D721Med (cell line): ENCODE measurements at regions not wholly inside any gene's neighbourhood (a gene's known extent, or its start where the extent isn't known, plus 50 kb on each side); places are given as distances from the start of the nearest gene placed in this dataset.
"Not testable (repeated sequence)": the region's sequence is repeated elsewhere in the genome, so short reads cannot be mapped to it uniquely, and the experiment has no call there.

Experiments
- DNase-seq: peaks from one replicate; pipeline ENCODE4 v3.0.0; 2011; ENCODE audit warnings: low spot score; ENCODE audit not compliant: insufficient read length
- FAIRE-seq: peaks from 2 replicates; lab custom pipeline; 2011; peaks lifted over from hg19 to GRCh38; lab: Jason Lieb, UNC
- TF ChIP-seq, protein P1 (sequence below): IDR thresholded peaks from 2 replicates; pipeline ENCODE4 v1.5.1; 2012; ENCODE audit warnings: mild to moderate bottlenecking, control low read depth; ENCODE audit not compliant: insufficient read depth; ENCODE audit errors: missing control alignments

DNA sequence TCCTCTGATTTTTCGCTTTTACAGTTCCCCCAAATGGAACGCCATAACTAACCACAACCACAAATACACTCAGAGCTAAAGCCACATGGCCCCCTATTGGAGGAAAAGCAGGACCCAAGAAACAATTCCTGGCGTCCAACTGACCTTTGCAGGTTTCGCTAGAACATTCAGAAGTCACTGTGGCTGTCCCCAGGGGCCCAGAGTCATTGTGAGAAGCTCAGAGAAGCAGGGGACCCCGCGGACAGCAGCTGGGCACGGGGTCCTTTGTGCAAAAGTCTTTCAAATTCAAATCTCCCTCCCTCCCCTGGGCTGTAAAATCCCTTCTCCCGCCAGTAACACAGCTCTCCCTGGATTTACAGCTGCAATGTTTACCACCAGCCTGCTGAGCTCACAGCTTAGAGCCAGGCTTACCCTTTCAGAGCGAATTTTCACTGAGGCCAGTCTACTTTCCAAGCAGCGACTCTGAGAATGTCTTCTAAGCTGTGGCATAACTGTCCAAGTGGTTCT, 214.8 kb downstream of the CRLF2 start:
- DNase-seq (no peak), FAIRE-seq (no peak)
- TF ChIP-seq, protein P1, sequence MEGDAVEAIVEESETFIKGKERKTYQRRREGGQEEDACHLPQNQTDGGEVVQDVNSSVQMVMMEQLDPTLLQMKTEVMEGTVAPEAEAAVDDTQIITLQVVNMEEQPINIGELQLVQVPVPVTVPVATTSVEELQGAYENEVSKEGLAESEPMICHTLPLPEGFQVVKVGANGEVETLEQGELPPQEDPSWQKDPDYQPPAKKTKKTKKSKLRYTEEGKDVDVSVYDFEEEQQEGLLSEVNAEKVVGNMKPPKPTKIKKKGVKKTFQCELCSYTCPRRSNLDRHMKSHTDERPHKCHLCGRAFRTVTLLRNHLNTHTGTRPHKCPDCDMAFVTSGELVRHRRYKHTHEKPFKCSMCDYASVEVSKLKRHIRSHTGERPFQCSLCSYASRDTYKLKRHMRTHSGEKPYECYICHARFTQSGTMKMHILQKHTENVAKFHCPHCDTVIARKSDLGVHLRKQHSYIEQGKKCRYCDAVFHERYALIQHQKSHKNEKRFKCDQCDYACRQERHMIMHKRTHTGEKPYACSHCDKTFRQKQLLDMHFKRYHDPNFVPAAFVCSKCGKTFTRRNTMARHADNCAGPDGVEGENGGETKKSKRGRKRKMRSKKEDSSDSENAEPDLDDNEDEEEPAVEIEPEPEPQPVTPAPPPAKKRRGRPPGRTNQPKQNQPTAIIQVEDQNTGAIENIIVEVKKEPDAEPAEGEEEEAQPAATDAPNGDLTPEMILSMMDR = no peak

DNA sequence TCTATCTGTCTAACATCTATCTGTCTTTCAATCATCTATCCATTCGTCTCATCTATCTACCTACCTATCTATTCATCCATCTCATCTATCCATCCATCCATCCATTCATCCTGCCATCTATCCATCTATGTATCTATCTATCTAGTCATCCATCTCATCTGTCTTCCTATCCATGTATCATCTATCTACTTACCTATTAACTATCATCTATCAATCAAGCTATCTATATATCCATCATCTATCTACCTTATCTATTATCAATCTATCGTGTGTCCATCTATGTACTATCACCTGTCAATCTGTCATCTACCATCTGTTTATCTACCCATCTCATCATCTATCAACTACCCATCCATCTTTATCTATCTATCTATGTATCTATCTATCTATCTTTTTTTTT, 217.7 kb downstream of the CRLF2 start:
- FAIRE-seq (no peak), DNase-seq (no peak)
- TF ChIP-seq, protein P1 = no peak

DNA sequence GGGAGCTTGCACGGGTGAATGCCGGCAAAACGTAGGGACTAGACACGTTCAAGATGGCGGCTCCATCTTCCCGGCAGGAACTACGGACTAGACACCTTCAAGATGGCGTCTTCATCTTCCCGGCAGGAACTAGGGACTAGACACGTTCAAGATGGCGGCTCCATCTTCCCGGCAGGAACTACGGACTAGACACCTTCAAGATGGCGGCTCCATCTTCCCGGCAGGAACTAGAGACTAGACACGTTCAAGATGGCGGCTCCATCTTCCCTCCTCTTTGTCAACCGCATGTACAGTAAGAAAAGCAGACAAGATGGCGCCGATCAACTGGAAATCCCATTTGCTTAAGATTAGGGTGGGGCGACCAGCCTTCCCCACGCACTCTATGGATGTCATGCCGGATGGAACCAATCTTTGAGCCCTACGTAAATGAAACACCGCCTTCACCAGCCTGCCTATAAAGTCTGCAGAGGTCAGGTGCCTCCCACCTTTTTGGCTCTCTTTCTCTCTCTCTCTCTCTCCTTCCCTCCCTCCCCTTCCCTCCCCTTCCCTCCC, 222.4 kb downstream of the CRLF2 start:
- no peak for DNase-seq
- TF ChIP-seq, protein P1 = no peak
- no peak for FAIRE-seq

DNA sequence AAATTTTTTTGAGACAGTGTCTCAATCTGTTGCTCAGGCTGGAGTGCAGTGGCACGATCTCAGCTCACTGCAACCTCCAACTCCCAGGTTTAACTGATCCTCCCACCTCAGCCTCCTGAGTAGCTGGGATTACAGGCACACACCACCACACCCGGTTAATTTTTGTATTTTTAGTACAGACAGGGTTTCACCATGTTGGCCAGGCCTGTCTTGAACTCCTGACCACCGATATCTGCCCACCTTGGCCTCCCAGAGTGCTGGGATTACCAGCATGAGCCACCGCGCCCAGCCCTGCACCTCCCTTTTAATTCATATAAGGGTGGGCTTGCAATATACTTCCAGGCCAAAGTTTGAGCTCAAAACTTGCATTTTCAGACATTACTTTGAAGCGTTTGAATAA, 223.9 kb downstream of the CRLF2 start:
- not testable (repeated sequence) for DNase-seq, FAIRE-seq

DNA sequence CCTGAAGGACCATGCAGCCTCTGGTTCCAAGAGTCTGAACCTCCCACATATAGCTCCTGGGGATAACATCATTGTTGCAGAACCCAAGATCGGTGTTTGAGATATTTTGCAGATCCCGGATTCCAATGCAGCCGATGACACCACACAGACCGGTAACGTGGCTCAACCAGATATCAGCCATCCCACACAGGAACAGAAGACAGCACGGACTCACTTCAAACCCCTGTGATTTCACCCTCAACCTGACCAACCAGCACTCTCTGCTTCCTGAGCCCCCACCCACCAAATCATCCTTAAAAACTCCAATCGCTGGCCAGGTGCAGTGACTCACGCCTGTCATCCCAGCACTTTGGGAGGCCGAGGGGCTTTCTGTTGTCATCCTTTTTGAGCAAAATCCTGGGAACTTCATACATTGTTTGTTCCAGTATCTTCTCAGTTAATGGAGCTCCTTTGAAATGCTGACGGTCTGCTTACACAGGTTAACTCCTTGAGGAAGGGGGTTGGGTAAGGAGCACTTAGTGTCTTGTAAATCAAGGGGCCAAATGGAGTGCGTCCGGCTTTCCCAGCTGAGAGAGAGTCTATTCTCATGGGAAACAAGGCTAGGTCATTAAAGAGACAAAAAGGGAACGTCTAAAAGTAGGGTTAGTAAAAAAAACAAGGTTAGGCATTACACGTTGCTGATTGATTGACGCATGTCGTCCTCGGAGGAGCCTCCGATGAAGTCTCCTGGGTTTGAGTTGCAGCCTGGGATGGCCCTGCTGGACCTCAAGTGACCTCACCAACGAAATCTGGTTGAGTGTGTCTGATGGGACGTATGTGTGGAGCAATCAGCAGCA, 230.4 kb downstream of the CRLF2 start:
- FAIRE-seq (no peak), DNase-seq (no peak)
- TF ChIP-seq, protein P1 = no peak

DNA sequence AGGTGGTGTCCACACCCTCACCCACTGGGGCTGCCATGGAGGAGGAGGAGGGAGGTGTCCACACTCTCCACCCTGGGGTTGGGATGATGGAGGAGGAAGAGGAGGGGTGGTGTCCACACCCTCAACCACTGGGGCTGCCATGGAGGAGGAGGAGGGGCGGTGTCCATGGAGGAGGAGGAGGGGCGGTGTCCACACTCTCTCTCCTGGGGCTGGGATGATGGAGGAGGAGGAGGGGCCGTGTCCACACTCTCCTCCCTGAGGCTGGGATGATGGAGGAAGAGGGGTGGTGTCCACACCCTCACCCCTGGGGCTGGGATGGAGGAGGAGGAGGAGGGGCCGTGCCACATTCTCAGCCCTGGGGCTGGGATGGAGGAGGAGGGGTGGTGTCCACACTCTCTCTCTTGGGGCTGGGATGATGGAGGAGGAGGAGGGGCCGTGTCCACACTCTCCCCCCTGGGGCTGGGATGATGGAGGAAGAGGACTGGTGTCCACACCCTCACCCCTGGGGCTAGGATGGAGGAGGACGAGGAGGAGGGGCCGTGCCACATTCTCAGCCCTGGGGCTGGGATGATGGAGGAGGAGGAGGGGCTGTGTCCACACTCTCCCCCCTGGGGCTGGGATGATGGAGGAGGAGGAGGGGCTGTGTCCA, 231.7 kb downstream of the CRLF2 start:
- DNase-seq (no peak), FAIRE-seq (no peak)
- TF ChIP-seq, protein P1 = no peak

DNA sequence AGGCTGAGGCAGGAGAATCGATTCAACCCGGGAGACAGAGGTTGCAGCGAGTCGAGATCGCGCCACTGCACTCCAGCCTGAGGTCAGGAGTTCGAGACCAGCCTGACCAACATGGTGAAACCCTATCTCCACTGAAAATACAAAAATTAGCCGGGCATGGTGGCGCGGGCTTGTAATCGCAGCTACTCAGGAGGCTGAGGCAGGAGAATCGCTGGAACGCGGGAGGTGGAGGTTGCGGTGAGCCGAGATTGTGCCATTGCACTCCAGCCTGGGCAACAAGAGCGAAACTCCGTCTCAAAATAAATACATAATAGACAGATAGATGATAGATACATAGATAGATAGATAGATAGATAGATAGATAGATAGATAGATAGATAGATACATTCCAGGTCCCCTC, 233.3 kb downstream of the CRLF2 start:
- not testable (repeated sequence) for FAIRE-seq, DNase-seq

DNA sequence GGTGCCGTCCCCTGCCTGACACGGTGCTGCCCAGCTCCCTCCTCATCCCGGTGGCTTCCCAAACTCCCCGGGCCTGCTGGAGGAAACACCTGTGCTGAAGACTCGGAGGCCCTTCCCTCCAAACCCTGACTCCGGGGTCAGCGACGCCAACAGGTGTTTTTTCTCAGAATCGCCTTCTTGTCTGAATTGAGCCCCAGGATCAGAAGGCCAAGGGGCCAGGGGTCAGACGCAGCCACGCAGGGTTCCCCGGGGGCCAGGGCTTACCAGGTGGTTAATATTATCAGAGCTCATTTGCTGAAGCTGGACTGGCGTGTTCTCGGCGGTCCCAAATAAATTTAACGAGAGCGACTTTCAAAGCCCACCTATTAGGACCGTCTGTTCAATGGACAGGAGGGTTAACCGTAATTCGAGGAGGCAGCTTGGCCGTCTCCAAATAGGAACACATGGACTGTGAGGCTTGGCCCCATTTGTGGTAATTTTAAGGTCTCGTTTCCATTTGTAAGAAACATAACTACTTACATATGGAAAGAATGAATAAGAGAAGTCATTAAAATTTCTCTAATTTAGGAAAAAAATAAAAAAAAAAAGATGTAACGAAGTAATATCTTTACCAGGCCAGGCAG, 239.3 kb downstream of the CRLF2 start:
- FAIRE-seq = no peak
- DNase-seq = no peak
- TF ChIP-seq, protein P1 = no peak
